EL (cell line): ENCODE measurements at regions not wholly inside any gene's neighbourhood (a gene's known extent, or its start where the extent isn't known, plus 50 kb on each side); places are given as distances from the start of the nearest gene placed in this dataset.
"Not testable (repeated sequence)": the region's sequence is repeated elsewhere in the genome, so short reads cannot be mapped to it uniquely, and the experiment has no call there.

Source experiments
- DNase-seq: peaks from one replicate; pipeline ENCODE4 v3.0.0-alpha.2; 2016

DNA sequence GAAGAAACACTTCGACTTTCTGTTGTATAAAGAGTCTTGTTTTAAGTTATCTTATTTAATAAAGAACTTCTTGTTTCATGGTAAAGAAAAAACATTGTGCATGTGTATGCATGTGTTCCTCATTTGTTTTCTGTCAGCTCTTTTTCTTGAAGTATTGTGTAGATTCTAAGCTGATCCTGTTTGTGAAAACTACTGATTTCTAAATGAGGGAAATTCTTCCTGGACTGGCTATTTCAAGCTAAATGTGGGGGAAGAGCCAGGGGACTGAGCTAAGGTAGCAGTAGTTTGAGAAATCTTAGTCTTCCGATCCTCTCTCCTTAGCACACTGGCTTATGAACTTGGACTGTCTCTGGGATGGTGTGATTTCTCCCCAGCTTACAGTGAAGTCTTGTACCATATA is 56.4 kb upstream of the RBMS1 start:
- DNase-seq: no peak

GRCh38 chr2:160551259-160551658 is 57.7 kb upstream of the RBMS1 start:
- no peak for DNase-seq

DNA sequence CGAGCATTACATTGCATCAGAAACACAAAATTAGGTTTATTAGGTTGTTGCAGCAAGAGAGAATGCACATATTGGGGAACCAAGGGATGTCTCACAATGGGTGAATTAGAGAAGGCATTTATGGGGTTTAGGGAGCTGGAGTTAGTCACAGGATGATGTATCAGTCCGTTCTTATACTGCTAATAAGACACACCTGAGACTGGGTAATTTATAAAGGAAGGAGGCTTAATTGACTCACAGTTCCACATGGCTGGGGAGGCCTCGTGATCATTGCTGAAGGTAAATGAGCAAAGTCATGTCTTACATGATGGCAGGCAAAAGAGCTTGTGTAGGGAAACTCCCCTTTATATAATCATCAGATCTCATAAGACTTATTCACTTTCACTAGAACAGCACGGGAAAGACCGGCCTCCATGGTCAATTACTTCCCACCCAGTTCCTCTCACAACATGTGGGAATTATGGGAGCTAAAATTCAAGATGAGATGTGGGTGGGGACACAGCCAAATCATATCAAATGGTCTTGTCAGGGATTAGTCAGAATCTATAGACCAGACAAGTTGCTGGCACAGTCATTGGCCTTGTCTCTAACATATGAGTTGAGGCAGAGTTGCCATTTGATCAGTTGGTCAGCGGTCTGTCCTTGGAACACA is 61.9 kb upstream of the RBMS1 start:
- DNase-seq: no peak

GRCh38 chr2:160557903-160558302 is 64.3 kb upstream of the RBMS1 start:
- no peak for DNase-seq

- DNase-seq: no peak
These were observed 64.9 kb upstream of the RBMS1 start for GRCh38 chr2:160558531-160558930.

DNA sequence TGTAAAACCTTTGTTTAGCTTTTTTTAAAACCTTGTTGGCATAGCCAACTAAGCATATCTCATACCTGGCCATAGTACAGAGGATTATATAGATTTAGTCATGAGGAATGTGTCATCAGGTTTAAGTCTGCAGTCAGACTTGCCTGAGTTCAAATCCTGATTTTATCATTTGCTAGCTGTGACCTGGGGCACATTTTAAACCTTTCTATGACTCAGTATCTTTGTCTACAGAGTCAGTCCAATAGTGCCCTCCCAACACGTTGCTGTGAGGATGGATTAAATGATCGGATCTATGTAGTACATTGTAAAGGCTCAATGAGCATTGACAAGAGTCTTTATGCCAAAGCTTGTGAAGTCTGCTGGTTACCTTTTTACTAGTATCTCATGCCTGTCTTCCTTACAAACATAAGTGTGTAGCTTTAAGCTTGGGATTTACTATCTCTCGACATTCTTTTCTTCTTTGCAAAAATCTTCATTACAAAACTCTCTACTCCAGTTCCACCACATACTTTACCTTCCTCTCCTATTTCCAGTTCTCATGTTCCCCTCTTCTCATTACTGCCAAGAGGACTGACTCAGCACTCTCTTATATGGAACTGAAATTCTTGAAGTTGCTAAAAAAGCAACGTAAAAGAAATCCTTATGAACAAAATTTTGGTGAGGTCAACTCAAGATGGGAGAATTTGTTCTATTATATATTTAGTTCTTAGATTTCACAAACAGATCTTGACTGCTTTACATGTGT is 68.1 kb upstream of the RBMS1 start:
- no peak for DNase-seq

DNA sequence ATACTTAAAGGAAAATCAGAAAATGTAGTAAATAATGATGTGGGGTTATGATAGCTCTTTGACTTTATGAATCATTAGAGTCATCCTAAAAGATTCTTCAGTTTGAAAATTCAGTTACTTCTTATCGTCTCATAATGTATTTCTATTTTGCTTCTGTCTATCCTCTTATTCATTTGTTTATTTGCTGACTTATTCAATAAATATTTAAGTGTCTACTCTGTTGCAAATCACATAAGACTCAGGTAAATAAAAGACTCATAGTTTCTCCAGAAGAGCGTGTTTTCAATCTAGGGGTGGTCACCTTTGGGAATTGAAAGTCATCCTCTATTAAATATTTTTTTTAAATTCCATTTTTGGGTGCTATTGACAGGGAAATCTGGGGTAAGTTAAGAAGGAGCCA is 69.1 kb upstream of the RBMS1 start:
- DNase-seq: no peak

DNA sequence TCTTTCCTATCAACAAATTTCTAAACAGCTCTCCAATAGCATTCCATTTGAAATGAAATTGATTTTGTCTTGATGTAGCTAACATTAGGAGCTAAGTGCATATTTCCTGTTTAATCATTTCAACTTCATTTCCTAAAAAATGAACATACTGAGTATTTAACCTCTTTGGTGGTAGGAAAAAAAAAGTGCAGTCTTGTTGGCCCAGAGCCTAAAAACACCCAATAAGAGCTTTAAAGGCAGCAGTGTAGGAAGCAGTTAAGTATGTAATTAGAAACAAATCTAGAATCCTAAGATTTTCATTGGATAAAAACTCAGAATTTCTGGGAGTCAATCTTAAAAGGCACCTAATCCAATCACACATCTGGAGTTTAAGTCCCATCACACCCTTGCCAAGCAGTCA is 71.0 kb upstream of the RBMS1 start:
- no peak for DNase-seq

DNA sequence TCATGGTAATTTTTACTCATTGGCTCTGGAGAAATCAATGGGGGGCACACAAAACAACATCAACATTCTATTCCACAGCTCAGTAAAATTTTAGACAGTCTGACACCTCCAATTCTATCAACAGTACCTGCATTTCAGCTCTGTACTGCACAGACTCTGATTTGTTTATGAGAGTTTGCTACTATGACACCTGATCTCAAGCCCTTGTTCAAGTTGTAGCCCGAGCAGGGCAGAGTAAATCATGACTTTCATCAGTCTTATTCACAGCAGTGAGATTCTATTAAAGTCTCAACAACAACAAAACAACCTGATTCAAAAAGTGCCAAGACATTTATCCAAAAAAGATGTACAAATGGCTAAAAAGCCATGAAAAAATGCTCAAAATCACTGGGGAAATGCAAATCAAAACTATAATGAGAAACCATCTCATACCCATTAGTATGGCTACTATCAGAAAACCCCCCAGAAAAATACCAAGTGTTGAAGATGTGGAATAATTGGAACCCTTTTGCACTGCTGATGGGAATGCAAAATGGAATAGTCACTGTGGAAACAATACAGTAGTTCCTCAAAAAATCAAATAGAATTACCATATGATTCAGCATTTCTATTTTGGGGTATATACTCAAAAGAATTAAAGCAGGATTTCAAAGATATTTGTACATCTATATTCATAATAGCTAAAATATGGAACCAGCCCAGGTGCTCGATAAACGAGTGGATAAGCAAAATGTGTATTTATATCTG is 71.7 kb upstream of the RBMS1 start:
- DNase-seq: no peak

- DNase-seq: no peak
These were observed 73.1 kb upstream of the RBMS1 start for GRCh38 chr2:160566717-160567116.

DNA sequence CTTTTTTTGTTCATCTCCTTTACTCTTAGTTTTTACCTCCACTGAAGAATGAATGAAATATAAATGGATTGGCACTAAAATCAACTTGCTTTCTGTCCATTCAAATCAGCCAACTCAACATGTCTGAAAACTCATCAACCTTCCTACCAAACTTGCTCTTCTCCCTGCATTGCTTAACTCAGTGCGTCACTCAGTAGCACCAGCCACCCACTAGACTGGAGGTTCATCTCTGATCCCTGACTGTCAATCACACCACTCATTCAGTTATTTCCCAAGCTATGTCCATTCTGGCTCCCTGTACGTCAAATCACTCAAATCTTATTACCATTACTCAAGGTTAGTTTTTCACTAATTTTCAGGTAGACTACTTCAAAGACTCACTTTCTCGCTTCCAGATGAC is 75.2 kb upstream of the RBMS1 start:
- no peak for DNase-seq

- DNase-seq: no peak
These were observed 76.8 kb upstream of the RBMS1 start for GRCh38 chr2:160570376-160570775.

GRCh38 chr2:160574468-160575140 is 81.0 kb upstream of the RBMS1 start:
- peak; percentile 89 for DNase-seq

GRCh38 chr2:160575368-160575767 is 81.8 kb upstream of the RBMS1 start:
- no peak for DNase-seq

GRCh38 chr2:160576054-160576499 is 82.5 kb upstream of the RBMS1 start:
- DNase-seq: no peak

GRCh38 chr2:160577081-160577480 is 83.5 kb upstream of the RBMS1 start:
- not testable (repeated sequence) for DNase-seq

DNA sequence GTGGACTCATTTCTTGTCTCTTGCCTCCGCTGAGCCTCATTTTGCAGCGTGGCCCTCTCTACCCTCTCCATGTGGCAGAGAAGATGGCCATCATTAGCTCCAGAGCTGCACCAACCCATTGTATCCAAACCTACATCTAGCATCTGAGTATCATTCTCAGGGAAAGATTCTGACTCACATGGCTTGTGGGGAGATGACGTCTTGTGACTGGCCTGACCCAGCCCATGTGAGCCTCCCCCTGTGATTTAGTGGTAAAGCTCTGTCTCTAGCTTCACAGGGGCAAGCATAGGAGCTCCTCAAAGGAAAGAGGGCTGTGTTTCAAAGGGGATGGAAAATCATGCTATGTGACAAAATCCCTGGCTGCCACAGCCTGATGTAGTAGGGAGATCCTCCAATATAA is 87.4 kb upstream of the RBMS1 start:
- DNase-seq: peak; percentile 62

DNA sequence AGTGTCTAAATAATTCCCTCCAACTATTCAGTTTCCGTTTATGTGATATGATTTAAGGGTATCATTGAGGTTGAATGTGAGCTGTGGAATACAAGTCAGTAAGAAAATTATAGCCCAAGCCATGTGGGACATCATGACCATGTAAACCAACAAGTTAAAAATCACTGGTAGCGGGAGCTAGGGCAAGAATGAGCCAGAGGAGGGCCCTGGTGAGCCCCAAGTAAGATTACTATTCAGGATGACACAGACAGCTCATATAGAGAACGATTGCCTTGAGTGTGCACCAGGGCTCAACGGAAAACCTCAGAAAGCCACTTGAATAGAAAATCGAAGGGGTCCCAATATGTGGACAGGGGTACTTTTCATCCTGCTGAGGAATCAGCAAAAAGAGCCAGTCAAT is 87.8 kb upstream of the RBMS1 start:
- no peak for DNase-seq

GRCh38 chr2:160582081-160582480 is 88.5 kb upstream of the RBMS1 start:
- no peak for DNase-seq

- DNase-seq: peak; percentile 81
These were observed 89.0 kb upstream of the RBMS1 start for GRCh38 chr2:160582490-160583145.

GRCh38 chr2:160583146-160583535 is 89.5 kb upstream of the RBMS1 start:
- peak; percentile 55 for DNase-seq

DNA sequence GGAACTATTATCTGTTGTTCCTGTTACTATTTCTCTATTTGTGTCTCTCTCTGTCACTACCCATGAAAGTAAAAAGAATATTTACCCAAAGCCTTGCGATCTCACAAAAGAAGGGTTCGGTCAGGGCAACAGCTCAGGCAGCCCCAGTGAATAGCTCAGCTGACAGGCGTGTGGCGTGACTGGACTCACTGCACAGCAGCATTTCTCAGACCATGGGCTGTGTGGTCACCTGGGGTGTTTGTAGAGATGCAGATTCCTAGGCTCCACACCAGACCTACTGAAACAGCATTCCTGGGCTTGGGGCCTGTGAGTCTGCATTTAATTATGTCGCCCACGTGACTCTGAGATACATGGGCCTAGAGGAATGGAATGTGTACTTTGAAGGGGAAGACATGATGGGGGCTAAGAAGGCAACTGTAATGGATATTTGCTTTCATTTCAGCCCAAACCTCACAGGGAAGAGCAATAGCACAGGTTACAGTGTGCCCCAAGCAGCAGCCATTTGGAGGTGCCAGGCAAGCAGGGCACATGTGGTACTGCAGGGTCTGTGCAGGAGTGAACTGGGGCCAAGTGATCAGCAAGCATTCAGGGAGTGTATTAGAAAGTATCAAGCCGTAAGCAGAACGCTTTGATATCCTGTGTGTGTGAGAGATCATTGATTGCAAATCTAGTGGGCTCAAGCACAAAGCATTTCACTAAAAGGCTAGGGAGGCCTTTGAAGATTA is 90.4 kb upstream of the RBMS1 start:
- no peak for DNase-seq
